Mesenchymal stem cell (in vitro differentiated cells and primary cell): ENCODE measurements at regions not wholly inside any gene's neighbourhood (a gene's known extent, or its start where the extent isn't known, plus 50 kb on each side); places are given as distances from the start of the nearest gene placed in this dataset.
A peak's percentile ranks its signal among the peaks of the same experiment; 100 is the strongest.

Experiments used
- DNase-seq: peaks from one replicate; pipeline ENCODE4 v3.0.0-alpha.2; 2013
- H2AFZ ChIP-seq: one replicate; pipeline ENCODE4 v1.6.1; 2013; ENCODE audit warnings: low read depth, mild to moderate bottlenecking, control low read depth, inconsistent platforms, low read length, moderate library complexity
- H2AK5ac ChIP-seq: 2 replicates; pipeline ENCODE4 v1.6.1; 2013; ENCODE audit warnings: low read length, moderate library complexity, mild to moderate bottlenecking, inconsistent platforms; ENCODE audit not compliant: severe bottlenecking
- H2BK120ac ChIP-seq: one replicate; pipeline ENCODE4 v1.6.1; 2013; ENCODE audit warnings: low read depth, mild to moderate bottlenecking, inconsistent platforms, low read length, moderate library complexity
- H2BK12ac ChIP-seq, 2 experiments: one replicate each; pipeline ENCODE4 v1.6.1; 2013; ENCODE audit warnings: inconsistent platforms in 2 of 2, low read length in 2 of 2, mild to moderate bottlenecking in 2 of 2, moderate library complexity in 2 of 2, control low read depth in 1 of 2
- H2BK15ac ChIP-seq: one replicate; pipeline ENCODE4 v1.6.1; 2013; ENCODE audit warnings: mild to moderate bottlenecking, low read depth, inconsistent platforms; ENCODE audit not compliant: poor library complexity, severe bottlenecking
- H2BK5ac ChIP-seq: 2 replicates; pipeline ENCODE4 v1.6.1; 2013; ENCODE audit warnings: low read depth, mild to moderate bottlenecking, low read length, control low read depth, inconsistent platforms; ENCODE audit not compliant: poor library complexity, severe bottlenecking
- H3K14ac ChIP-seq, 2 experiments: one replicate each; pipeline ENCODE4 v1.6.1; 2013; ENCODE audit warnings: inconsistent platforms in 2 of 2, low read length in 2 of 2, control low read depth in 1 of 2, mild to moderate bottlenecking in 1 of 2, moderate library complexity in 1 of 2
- H3K18ac ChIP-seq, 2 experiments: one replicate each; pipeline ENCODE4 v1.6.1; 2013; ENCODE audit warnings: inconsistent platforms in 2 of 2, low read length in 2 of 2, control low read depth in 1 of 2, low read depth in 1 of 2, mild to moderate bottlenecking in 1 of 2
- H3K23ac ChIP-seq, 2 experiments: one replicate each; pipeline ENCODE4 v1.6.1; 2013; ENCODE audit warnings: inconsistent platforms in 2 of 2, low read length in 2 of 2, mild to moderate bottlenecking in 2 of 2, moderate library complexity in 2 of 2, control low read depth in 1 of 2
- H3K27ac ChIP-seq: 2 replicates; pipeline ENCODE4 v1.5.1; 2013; ENCODE audit warnings: mild to moderate bottlenecking, moderate library complexity, low read length, control low read depth, inconsistent platforms; ENCODE audit not compliant: poor library complexity, severe bottlenecking
- H3K27me3 ChIP-seq, 2 experiments: 2 replicates each; pipeline versions ENCODE4 v1.6.1 to v1.7.0; 2013; ENCODE audit warnings: low read length in 2 of 2, mild to moderate bottlenecking in 2 of 2, moderate library complexity in 2 of 2, control low read depth in 1 of 2, inconsistent platforms in 1 of 2; ENCODE audit not compliant: control insufficient read depth in 1 of 2, insufficient read depth in 1 of 2
- H3K36me3 ChIP-seq, 2 experiments: 2 replicates each; pipeline versions ENCODE4 v1.6.1 to v1.7.0; 2013; ENCODE audit warnings: low read length in 2 of 2, control low read depth in 1 of 2, inconsistent platforms in 1 of 2, low read depth in 1 of 2, mild to moderate bottlenecking in 1 of 2; ENCODE audit not compliant: insufficient read depth in 2 of 2, control insufficient read depth in 1 of 2
- H3K4ac ChIP-seq, 2 experiments: one replicate each; pipeline ENCODE4 v1.6.1; 2013; ENCODE audit warnings: inconsistent platforms in 2 of 2, low read length in 2 of 2, mild to moderate bottlenecking in 2 of 2, moderate library complexity in 2 of 2, control low read depth in 1 of 2, low read depth in 1 of 2
- H3K4me1 ChIP-seq: 2 replicates; pipeline ENCODE4 v1.6.1; 2013; ENCODE audit warnings: low read depth, low read length, control low read depth; ENCODE audit not compliant: control insufficient read depth, insufficient read depth
- H3K4me2 ChIP-seq: 2 replicates; pipeline ENCODE4 v1.6.1; 2013; ENCODE audit warnings: low read length, mild to moderate bottlenecking, inconsistent platforms; ENCODE audit not compliant: poor library complexity, severe bottlenecking
- H3K4me3 ChIP-seq, 2 experiments: 2 replicates each; pipeline versions ENCODE4 v1.5.1 to v1.7.0; 2013; ENCODE audit warnings: low read length in 2 of 2, mild to moderate bottlenecking in 2 of 2, control low read depth in 1 of 2, low read depth in 1 of 2; ENCODE audit not compliant: insufficient read depth in 1 of 2
- H3K79me1 ChIP-seq: replicated peaks from 2 replicates; pipeline ENCODE4 v1.6.1; 2013; ENCODE audit warnings: mild to moderate bottlenecking, control low read depth, low read length, inconsistent platforms; ENCODE audit not compliant: poor library complexity, severe bottlenecking
- H3K9ac ChIP-seq: 2 replicates; pipeline ENCODE4 v1.7.0; 2013; ENCODE audit warnings: mild to moderate bottlenecking, low read length, moderate library complexity
- H3K9me3 ChIP-seq: 2 replicates; pipeline ENCODE4 v1.7.0; 2013; ENCODE audit warnings: mild to moderate bottlenecking, low read length; ENCODE audit not compliant: control insufficient read depth
- H4K8ac ChIP-seq: one replicate; pipeline ENCODE4 v1.6.1; 2013; ENCODE audit warnings: inconsistent platforms, mild to moderate bottlenecking, low read length, moderate library complexity
- H4K91ac ChIP-seq: one replicate; pipeline ENCODE4 v1.6.1; 2013; ENCODE audit warnings: mild to moderate bottlenecking, low read length, inconsistent platforms
- WGBS: methylation state at CpG from one replicate; pipeline ENCODE4 v1.1.7; 2013; ENCODE audit warnings: mixed read lengths; 5-methylcytosine and 5-hydroxymethylcytosine counted together

- DNase-seq = no peak
- no peaks in the 10 kb centered on the region for H3K27me3 ChIP-seq
- no peak overlapping the region for H2BK120ac ChIP-seq
- no peak overlapping the region for H2BK5ac ChIP-seq
- H4K8ac ChIP-seq = no peak overlapping the region
- no peak overlapping the region for H3K4me3 ChIP-seq
- H2BK12ac ChIP-seq = no peak overlapping the region
- no peak overlapping the region for H2AFZ ChIP-seq
- no peak overlapping the region for H3K27ac ChIP-seq
- no peaks in the 10 kb centered on the region for H3K36me3 ChIP-seq
- H3K23ac ChIP-seq = no peak overlapping the region
- H3K4me2 ChIP-seq = no peak overlapping the region
- no peak overlapping the region for H3K14ac ChIP-seq
- H3K9me3 ChIP-seq = no peaks in the 10 kb centered on the region
- H3K4ac ChIP-seq = no peak overlapping the region
- 95% methylated on average over 1 of the region's 4 CpGs for WGBS
- H3K4me1 ChIP-seq = no peaks in the 10 kb centered on the region
- H3K9ac ChIP-seq = no peak overlapping the region
- no peak overlapping the region for H4K91ac ChIP-seq
- no peak overlapping the region for H3K18ac ChIP-seq
- H3K79me1 ChIP-seq = no peaks in the 10 kb centered on the region
- H2BK15ac ChIP-seq = no peak overlapping the region
- no peak overlapping the region for H2AK5ac ChIP-seq
Observed at GRCh38 chr5:57618767-57619381, 136.3 kb upstream of the ACTBL2 start.

GRCh38 chr5:57613741-57614140 is 131.1 kb upstream of the ACTBL2 start:
- Histone ChIP-seq H4K91ac (no peak overlapping the region), H3K9me3 (peaks cover 2% of the 10 kb centered on the region), H2BK15ac (no peak overlapping the region), H2BK12ac (no peak overlapping the region), H3K4ac (no peak overlapping the region), H2AFZ (no peak overlapping the region), H3K36me3 (no peaks in the 10 kb centered on the region), H2AK5ac (no peak overlapping the region), H3K23ac (no peak overlapping the region), H3K4me3 (no peak overlapping the region), H2BK120ac (no peak overlapping the region), H3K79me1 (no peaks in the 10 kb centered on the region), H4K8ac (no peak overlapping the region), H3K9ac (no peak overlapping the region), H3K27ac (no peak overlapping the region), H3K14ac (no peak overlapping the region), H3K27me3 (no peaks in the 10 kb centered on the region), H2BK5ac (no peak overlapping the region), H3K4me2 (no peak overlapping the region), H3K4me1 (no peaks in the 10 kb centered on the region), H3K18ac (no peak overlapping the region)
- DNase-seq = no peak

DNA sequence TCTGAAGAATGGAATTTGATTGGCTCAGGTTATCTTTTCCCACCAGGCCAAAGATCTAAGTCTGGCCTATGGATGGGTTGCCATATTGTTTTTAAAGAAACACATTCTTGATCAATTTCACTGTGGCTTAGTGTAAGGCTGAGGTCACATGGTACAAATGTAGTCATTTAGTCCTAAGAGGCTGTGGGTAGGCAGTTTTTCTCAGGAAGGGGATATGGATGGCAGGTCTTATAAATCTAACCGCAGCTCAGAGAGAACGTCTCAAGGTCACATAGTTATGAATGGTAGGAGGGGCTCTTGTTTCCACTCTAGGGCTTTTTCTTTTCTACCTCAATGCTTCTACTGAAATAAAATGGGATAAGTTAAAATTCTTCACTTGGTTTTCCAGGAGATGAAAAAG is 128.6 kb upstream of the ACTBL2 start:
- Histone ChIP-seq H3K9me3 (peaks cover 6% of the 10 kb centered on the region), H3K14ac (no peak overlapping the region), H3K4me2 (no peak overlapping the region), H2BK120ac (no peak overlapping the region), H3K4ac (no peak overlapping the region), H4K8ac (no peak overlapping the region), H2BK12ac (no peak overlapping the region), H2AK5ac (no peak overlapping the region), H3K23ac (no peak overlapping the region), H3K79me1 (no peaks in the 10 kb centered on the region), H3K27ac (no peak overlapping the region), H2BK15ac (no peak overlapping the region), H3K9ac (no peak overlapping the region), H2AFZ (no peak overlapping the region), H4K91ac (no peak overlapping the region), H3K4me3 (no peak overlapping the region), H3K18ac (peak overlapping the region in 1 of 2 experiments; percentile 33), H3K27me3 (no peaks in the 10 kb centered on the region), H3K4me1 (no peaks in the 10 kb centered on the region), H3K36me3 (no peaks in the 10 kb centered on the region), H2BK5ac (no peak overlapping the region)
- DNase-seq = no peak
- 90% methylated on average over 2 of the region's 2 CpGs for WGBS

DNA sequence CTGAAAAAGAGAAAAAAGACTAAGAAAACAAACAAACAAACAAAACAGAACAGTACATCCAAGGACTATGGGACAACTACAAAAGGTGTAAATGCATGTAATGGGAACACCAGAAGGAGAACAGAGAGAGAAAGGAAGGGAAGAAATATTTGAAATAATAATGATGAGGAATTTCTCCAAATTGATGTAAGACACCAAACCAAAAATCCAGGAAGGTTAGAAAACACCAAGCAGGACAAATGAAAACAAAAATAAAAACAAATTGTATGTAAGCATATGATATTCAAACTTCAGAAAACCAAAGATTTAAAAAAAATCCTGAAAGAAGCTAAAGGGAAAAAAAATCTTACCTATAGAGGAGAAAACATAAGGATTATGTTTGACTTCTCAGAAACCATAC is 125.9 kb upstream of the ACTBL2 start:
- H3K4me1 ChIP-seq = no peaks in the 10 kb centered on the region
- H3K4me2 ChIP-seq = no peak overlapping the region
- no peak overlapping the region for H2BK12ac ChIP-seq
- H2AK5ac ChIP-seq = no peak overlapping the region
- no peak overlapping the region for H3K27ac ChIP-seq
- no peak overlapping the region for H2BK5ac ChIP-seq
- H3K27me3 ChIP-seq = peaks cover 0 to 3% of the 10 kb centered on the region in 2 experiments
- no peak overlapping the region for H2BK120ac ChIP-seq
- H3K4me3 ChIP-seq = no peak overlapping the region
- no peak overlapping the region for H4K91ac ChIP-seq
- no peak overlapping the region for H3K9ac ChIP-seq
- no peaks in the 10 kb centered on the region for H3K36me3 ChIP-seq
- H3K18ac ChIP-seq = no peak overlapping the region
- no peak overlapping the region for H2AFZ ChIP-seq
- no peaks in the 10 kb centered on the region for H3K79me1 ChIP-seq
- no peak overlapping the region for H2BK15ac ChIP-seq
- DNase-seq = no peak
- H4K8ac ChIP-seq = no peak overlapping the region
- H3K23ac ChIP-seq = no peak overlapping the region
- H3K14ac ChIP-seq = no peak overlapping the region
- H3K4ac ChIP-seq = no peak overlapping the region
- peaks cover 6% of the 10 kb centered on the region for H3K9me3 ChIP-seq
